ENCODE measurements at regions not wholly inside any gene's neighbourhood (a gene's known extent, or its start where the extent isn't known, plus 50 kb on each side); places are given as distances from the start of the nearest gene placed in this dataset.
"Not testable (repeated sequence)": the region's sequence is repeated elsewhere in the genome, so short reads cannot be mapped to it uniquely, and the experiment has no call there.

DNA sequence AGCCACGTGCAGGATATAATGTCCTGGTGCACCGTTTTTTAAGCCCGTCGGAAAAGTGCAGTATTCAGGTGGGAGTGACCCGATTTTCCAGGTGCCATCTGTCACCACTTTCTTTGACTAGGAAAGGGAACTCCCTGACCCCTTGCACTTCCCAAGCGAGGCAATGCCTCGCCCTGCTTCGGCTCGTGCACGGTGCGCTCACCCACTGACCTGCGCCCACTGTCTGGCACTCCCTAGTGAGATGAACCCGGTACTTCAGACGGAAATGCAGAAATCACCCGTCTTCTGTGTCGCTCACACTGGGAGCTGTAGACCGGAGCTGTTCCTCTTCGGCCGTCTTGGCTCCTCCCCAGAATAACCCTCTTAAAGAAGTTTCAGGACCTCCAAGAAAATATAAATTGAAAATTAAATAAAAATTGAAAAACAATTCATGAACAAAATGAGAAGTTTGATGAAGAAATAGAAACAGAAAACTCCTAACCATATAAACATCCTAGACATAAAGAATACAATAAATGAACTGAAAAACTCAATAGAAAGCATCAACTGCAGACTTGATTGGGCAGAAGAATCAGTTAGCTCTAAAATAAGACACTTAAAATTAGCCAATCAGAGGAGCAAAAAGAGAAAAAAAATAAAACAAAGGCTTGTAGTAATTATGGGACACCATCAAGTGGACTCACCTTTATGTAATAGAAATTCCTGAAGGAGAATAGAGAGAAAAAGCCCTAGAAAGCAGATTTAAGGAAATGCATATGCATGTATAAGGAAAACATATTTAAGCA is 249.3 kb upstream of the GOT2 start:
- DNase-seq (ENCODE audit: low read depth): not testable (repeated sequence)

DNA sequence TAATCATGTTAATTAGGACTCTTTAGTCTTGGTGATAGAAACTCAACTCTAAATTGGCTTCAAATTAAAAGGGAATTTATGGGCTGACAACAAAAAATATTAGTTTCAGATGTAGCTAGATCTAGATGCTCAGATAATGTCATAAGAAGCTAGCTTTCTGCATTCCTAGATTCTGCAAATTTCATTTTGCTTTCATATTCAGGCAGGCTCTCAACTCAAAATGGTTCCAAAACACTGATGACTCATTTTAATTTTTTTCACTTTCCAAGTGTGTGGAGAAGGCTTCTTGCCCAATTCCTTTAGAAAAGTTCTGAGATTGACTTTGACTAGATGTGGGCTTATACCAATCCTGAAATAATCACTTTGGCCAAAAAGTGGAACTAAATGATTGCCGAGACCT is 236.7 kb upstream of the GOT2 start:
- no peak for DNase-seq (ENCODE audit: low read depth)

DNA sequence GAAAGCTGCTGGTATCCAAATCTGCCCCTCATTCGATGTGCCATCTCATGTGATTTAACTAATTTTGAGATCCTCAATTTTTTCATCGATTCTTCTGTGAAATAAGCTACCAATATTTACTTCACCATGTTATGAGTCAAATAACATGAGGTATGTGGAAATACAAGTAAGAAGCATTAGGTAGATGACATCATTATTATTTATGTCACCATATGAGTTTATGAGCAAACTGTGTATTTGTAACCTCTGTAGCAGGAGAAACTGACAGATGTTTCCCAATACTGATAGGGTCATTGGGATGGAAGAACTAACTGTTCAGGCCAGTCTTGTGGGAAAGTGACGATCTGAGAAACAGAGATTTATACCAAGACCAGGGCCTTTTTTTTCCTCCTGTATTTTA is 229.4 kb upstream of the GOT2 start:
- no peak for DNase-seq (ENCODE audit: low read depth)

GRCh38 chr16:58962811-58963210 is 228.7 kb upstream of the GOT2 start:
- no peak for DNase-seq (ENCODE audit: low read depth)

GRCh38 chr16:58960484-58960883 is 226.4 kb upstream of the GOT2 start:
- DNase-seq (ENCODE audit: low read depth): no peak

DNA sequence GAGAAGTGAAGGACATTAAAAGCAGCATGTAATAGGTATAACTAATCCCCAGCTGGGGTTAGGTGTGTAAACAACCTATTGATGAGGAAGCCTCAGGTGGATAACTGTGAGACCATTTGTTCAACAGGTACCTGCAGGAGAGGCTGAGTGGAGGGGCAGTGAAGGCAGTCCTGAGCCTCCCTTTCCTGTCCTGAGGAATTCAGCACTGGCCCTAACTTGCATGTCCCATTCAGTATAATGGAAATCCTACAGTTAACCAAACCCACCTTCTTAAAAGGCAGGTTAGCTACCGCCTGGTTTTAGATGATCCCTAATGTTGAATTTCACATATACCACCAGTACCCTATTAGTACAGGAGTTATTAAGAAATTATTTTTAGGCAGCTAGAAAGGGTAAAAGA is 225.9 kb upstream of the GOT2 start:
- DNase-seq (ENCODE audit: low read depth): no peak

DNA sequence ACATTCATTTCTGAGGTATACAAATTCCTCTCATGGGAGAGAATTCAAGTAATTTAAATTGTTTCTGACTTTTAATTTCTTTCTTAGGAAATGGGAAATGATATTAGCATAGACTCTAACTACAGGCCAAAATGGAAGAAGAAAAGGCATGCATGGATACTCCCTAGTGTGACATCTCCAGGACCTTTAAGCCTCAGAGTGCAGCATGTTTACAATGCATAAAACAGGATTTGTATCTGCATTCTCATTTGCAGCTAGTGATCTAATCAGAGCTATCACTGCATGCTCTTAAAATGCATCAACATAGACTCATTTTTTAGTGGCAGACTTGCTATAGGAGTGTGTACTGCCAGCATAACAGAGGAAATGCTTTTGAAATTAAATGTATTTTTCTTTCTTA is 224.6 kb upstream of the GOT2 start:
- no peak for DNase-seq (ENCODE audit: low read depth)

- DNase-seq (ENCODE audit: low read depth): no peak
Observed at GRCh38 chr16:58948244-58948643, 214.1 kb upstream of the GOT2 start.

DNA sequence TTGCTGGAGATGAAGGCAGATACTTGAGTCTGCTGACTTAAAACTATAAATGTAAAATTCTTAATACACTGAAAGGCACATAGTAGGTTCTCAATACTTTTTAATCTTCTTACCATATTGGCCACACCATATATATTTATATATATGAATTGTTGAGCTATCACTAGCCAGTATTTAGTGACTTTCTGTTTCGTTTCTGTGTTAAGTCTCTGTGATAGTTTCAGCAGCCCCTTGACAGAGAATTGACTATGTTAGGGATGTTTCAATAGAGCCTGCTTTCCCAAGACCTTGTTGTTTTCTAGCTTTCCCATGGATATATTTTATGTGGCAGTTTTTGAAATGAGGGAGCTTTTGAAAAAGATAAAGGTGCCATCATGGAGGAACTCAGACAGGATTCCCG is 206.5 kb upstream of the GOT2 start:
- DNase-seq (ENCODE audit: low read depth): no peak

GRCh38 chr16:58938811-58939210 is 204.7 kb upstream of the GOT2 start:
- no peak for DNase-seq (ENCODE audit: low read depth)

DNA sequence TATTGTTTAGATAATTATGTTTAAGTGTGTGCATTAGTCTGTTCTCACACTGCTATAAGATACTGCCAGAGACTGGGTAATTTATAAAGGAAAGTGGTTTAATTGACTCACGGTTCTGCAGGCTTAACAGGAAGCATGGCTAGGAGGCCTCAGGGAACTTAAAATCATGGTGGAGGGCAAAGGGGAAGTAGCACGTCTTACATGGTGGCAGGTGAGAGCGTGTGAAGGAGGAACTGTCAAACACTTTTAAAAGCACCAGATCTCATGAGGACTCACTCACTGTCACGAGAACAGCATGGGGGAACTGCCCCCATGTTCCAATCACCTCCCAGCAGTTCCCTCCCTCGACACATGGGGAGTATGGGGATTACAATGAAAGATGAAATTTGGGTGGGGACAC is 203.5 kb upstream of the GOT2 start:
- no peak for DNase-seq (ENCODE audit: low read depth)

DNA sequence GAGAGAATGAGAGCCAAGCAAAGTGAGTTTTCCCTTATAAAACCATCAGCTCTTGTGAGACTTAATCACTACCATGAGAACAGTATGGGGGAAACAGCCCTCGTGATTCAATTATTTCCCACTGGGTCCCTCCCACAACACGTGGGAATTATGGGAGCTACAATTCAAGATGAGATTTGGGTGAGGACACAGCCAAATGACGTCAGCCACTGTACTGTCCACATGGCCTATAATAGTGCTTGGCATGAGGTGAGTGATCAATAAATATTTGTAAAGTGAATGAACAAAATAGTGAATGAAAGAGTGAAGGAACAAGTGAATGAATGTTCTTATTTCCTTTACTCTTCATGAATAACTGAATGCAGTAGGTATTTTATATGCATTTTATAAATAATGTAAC is 199.1 kb upstream of the GOT2 start:
- DNase-seq (ENCODE audit: low read depth): no peak

- no peak for DNase-seq (ENCODE audit: low read depth)
Observed at GRCh38 chr16:58931436-58931835, 197.3 kb upstream of the GOT2 start.

DNA sequence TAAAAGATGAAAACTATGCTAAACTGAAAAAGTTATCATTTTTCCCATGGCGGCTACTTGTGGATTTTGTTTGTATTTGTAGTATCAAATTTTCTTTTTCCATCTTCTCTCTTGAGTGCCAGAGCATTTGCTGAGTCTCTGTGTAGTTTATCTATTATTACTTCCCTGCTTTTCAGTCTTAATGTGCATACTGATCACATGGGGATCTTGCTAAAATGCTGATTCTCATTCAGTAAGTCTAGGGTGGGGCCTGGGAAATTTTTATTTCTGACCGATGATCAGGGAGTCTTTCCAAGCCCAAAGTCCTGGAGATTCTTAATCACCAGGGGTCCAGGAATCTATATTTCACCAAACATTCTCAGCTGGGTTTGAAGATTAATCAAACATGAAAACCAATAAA is 189.0 kb upstream of the GOT2 start:
- DNase-seq (ENCODE audit: low read depth): no peak

GRCh38 chr16:58913456-58913855 is 179.3 kb upstream of the GOT2 start:
- DNase-seq (ENCODE audit: low read depth): no peak

- no peak for DNase-seq (ENCODE audit: low read depth)
Observed at GRCh38 chr16:58912571-58912970, 178.5 kb upstream of the GOT2 start.

- DNase-seq (ENCODE audit: low read depth): no peak
Observed at GRCh38 chr16:58906981-58907715, 173.0 kb upstream of the GOT2 start.

GRCh38 chr16:58904291-58904690 is 170.2 kb upstream of the GOT2 start:
- no peak for DNase-seq (ENCODE audit: low read depth)

DNA sequence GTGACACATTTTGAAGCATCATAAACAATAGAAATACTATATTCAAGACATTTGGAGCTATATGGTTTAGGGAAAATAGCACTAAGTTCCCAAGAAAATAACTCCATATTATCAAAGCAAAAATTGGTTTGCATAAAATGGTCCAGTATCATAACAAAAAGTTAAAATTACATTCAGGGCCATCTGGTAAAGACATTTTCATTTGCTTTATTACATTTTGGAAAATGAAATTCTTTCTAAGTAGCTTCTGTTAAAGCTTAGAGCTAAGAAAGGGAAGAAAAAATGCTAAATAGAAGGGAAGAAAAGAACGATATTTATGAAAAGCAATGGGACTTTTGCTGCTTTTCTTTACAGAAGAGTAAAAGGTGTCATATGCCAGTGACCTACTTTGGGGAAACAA is 155.4 kb upstream of the GOT2 start:
- DNase-seq (ENCODE audit: low read depth): no peak

GRCh38 chr16:58885528-58886170 is 151.5 kb upstream of the GOT2 start:
- no peak for DNase-seq (ENCODE audit: low read depth)

DNA sequence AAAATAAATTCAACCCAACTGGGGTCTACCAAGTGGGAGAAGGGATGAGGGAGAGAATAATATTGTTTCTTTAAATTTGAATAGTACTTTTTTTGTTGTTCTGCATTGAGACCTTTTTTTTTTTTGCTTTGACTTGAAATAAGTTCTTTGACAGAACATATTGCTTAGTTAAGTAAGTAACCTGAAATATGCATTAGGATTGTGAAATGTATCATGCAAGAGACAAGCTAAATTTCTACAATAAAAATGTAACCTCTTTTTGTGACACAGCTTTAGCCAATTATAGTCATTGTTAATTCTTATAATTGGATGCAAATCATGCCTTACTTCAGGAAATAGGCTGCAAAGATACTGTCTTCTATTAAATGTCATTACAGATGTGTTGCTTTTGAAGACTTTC is 150.0 kb upstream of the GOT2 start:
- no peak for DNase-seq (ENCODE audit: low read depth)

DNA sequence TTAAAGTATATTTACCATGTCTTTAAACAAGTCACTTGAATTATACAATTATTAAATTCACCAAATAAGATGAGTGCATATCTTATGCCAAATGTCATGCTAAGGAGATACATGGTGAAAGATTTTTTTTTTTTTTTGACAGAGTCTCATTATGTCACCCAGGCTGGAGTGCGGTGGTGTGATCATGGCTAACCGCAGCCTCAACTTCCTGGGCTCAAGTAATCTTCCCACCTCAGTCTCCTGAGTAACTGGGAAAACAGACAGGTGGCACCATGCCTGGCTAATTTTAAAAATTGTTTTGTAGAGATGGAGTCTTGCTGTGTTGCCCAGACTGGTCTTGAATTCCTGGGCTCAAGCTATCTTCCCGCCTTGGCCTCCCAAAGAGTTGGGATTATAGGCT is 149.0 kb upstream of the GOT2 start:
- no peak for DNase-seq (ENCODE audit: low read depth)

GRCh38 chr16:58882292-58882691 is 148.2 kb upstream of the GOT2 start:
- no peak for DNase-seq (ENCODE audit: low read depth)
